ENCODE measurements at regions not wholly inside any gene's neighbourhood (a gene's known extent, or its start where the extent isn't known, plus 50 kb on each side); places are given as distances from the start of the nearest gene placed in this dataset.

- in situ Hi-C loops (cut with MboI; ENCODE audit: low pct_ligation_motif_present in 1 of 4, low pct_unique_long_range_greater_than_20kb in 1 of 4, low sequenced_read_pairs in 3 of 4) (no loop called here), intact Hi-C loops (cut with DNase I; ENCODE audit: low total_unique reads) (no loop called here)
- 73 to 79% methylated on average over 2 of the region's 2 CpGs for WGBS, 2 donors (ENCODE audit: low coverage in 1 of 2)
Observed at GRCh38 chr5:44691802-44692201, 116.9 kb upstream of the MRPS30 start.

GRCh38 chr5:44681906-44682305 lies 126.8 kb upstream of the MRPS30 start:
- no peak for TF ChIP-seq POLR2A (IDR thresholded peaks at IDR 0.05)
- no peak for TF ChIP-seq POLR2AphosphoS5 (IDR thresholded peaks at IDR 0.05)
- TF ChIP-seq EP300 (IDR thresholded peaks at IDR 0.05; ENCODE audit: low read depth): no peak
- TF ChIP-seq CTCF (IDR thresholded peaks at IDR 0.05): no peak
- Histone ChIP-seq H3K36me3 (no peaks in the 10 kb centered on the region), H3K27me3 (no peaks in the 10 kb centered on the region), H3K4me1 (no peaks in the 10 kb centered on the region), H3K4me3 (no peak overlapping the region), H3K27ac (no peak overlapping the region), H3K9me3 (no peaks in the 10 kb centered on the region)
- WGBS, 2 donors (ENCODE audit: low coverage in 1 of 2): 83 to 87% methylated on average over 4 of the region's 4 CpGs
- DNase-seq: no peak
- in situ Hi-C loops (cut with MboI; ENCODE audit: low pct_ligation_motif_present in 1 of 4, low pct_unique_long_range_greater_than_20kb in 1 of 4, low sequenced_read_pairs in 3 of 4) (no loop called here), intact Hi-C loops (cut with DNase I; ENCODE audit: low total_unique reads) (no loop called here)

More at GRCh38 chr5:44691802-44692201, 116.9 kb upstream of the MRPS30 start:
- Histone ChIP-seq H3K4me3 (no peak overlapping the region), H3K27me3 (no peaks in the 10 kb centered on the region), H3K4me1 (no peaks in the 10 kb centered on the region), H3K27ac (no peak overlapping the region), H3K9me3 (no peaks in the 10 kb centered on the region), H3K36me3 (no peaks in the 10 kb centered on the region)
- DNase-seq: no peak
- no peak for TF ChIP-seq CTCF (IDR thresholded peaks at IDR 0.05)
- no peak for TF ChIP-seq EP300 (IDR thresholded peaks at IDR 0.05; ENCODE audit: low read depth)

- H3K36me3 ChIP-seq: no peaks in the 10 kb centered on the region
- no peaks in the 10 kb centered on the region for H3K9me3 ChIP-seq
- intact Hi-C loops (cut with DNase I; ENCODE audit: low total_unique reads) (no loop called here), in situ Hi-C loops (cut with MboI; ENCODE audit: low pct_ligation_motif_present in 1 of 4, low pct_unique_long_range_greater_than_20kb in 1 of 4, low sequenced_read_pairs in 3 of 4) (no loop called here)
- TF ChIP-seq CTCF (IDR thresholded peaks at IDR 0.05) (no peak), POLR2A (IDR thresholded peaks at IDR 0.05) (no peak), POLR2AphosphoS5 (IDR thresholded peaks at IDR 0.05) (no peak)
- no peaks in the 10 kb centered on the region for H3K4me1 ChIP-seq
- no peak overlapping the region for H3K27ac ChIP-seq
- no peak for DNase-seq
- H3K4me3 ChIP-seq: no peak overlapping the region
- H3K27me3 ChIP-seq: no peaks in the 10 kb centered on the region
Observed at GRCh38 chr5:44679214-44679613, 129.5 kb upstream of the MRPS30 start.

DNA sequence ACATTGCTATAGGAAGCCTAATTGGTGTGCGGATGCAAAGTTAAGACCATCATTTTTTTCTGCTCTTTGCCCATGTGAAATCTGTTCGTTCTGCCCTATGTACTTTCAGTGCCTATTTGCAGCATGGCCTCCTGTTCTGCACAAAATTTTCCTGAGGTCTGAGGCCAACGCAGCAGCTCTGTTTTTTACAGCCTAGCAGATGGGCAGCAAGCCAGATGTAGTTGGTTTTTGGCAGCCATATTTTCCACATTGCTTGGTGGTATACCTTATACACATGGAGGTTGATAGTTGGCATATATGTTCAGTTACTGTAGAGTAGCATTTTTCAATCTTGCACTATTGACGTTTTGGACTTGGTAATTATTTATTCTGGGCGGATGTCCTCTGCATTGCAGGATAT lies 133.5 kb upstream of the MRPS30 start:
- Histone ChIP-seq H3K27ac (no peak overlapping the region), H3K4me1 (no peaks in the 10 kb centered on the region), H3K27me3 (no peaks in the 10 kb centered on the region), H3K4me3 (no peak overlapping the region), H3K9me3 (no peaks in the 10 kb centered on the region), H3K36me3 (no peaks in the 10 kb centered on the region)
- in situ Hi-C loops (cut with MboI; ENCODE audit: low pct_ligation_motif_present in 1 of 4, low pct_unique_long_range_greater_than_20kb in 1 of 4, low sequenced_read_pairs in 3 of 4) (no loop called here), intact Hi-C loops (cut with DNase I; ENCODE audit: low total_unique reads) (no loop called here)
- TF ChIP-seq CTCF (IDR thresholded peaks at IDR 0.05): no peak
- TF ChIP-seq EP300 (IDR thresholded peaks at IDR 0.05; ENCODE audit: low read depth): no peak
- TF ChIP-seq POLR2A (IDR thresholded peaks at IDR 0.05): no peak
- no peak for TF ChIP-seq POLR2AphosphoS5 (IDR thresholded peaks at IDR 0.05)
- 62 to 69% methylated on average over 4 to 5 of the region's 5 CpGs for WGBS, 2 donors (ENCODE audit: low coverage in 1 of 2)
- DNase-seq: no peak
